Activated CD4-positive, alpha-beta T cell treated with anti-CD3 and anti-CD28 coated beads, Interleukin-10, Interleukin-2, amounts not matched to agents 100 ng/mL and 50 ng/mL, durations not matched to agents 16 hours and 8 hours (primary cell): ENCODE measurements at regions not wholly inside any gene's neighbourhood (a gene's known extent, or its start where the extent isn't known, plus 50 kb on each side); places are given as distances from the start of the nearest gene placed in this dataset.
"Not testable (repeated sequence)": the region's sequence is repeated elsewhere in the genome, so short reads cannot be mapped to it uniquely, and the experiment has no call there.

Experiments
- DNase-seq: peaks from one replicate; pipeline ENCODE4 v3.0.0-alpha.2; 2020

DNA sequence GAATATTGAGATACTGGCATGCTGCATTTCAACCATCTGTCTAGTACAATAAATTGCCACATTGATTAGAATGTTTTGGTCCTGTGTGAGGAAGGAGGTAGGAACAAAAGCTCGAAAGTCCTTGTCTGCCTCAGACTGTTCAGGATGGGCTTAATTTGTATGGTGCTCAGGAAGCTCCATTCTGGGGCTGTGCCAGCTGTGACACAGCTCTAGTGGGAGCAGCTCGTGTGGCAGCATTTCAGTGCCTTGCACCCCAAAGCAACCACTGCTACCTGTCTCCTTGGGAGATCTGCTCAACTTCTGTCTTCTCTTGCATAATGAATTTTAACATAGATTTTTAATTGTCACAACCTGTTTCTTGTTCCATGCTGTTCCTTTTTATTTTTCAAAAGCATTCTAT is 144.4 kb upstream of the THUMPD2 start:
- DNase-seq, result no peak

DNA sequence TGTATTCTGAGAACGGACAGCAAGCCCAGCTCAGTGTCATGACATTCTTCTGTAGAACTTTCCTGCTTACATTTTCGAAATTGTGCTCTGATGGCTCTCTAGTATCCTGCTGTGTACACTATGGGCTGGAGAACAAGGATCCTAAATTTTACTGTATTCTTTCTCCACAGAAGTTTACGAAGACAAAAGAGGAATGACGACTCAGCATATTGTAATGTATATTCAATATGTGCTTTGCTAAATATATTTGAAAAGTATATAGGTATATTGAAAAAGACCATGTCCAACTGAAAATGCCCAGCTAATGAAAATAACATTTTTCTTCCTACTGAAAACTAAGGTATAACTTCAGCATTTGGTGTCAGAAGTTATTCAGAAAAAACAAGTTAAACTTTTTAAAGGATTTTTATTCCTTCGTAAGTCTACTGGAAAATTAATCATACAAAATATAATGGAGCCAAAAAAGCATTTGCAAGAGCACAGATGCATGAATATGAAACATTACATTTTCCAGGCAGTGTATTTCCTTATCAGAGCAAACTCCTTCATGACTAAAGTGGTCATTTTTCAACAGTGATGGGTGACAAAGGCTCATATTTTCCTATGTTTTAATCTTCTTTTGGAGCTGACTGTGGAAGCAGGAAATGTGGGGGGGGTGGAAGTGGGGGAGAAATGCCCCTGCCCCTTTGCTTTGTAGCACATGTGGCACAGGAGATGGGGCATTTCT is 143.8 kb upstream of the THUMPD2 start:
- no peak for DNase-seq

DNA sequence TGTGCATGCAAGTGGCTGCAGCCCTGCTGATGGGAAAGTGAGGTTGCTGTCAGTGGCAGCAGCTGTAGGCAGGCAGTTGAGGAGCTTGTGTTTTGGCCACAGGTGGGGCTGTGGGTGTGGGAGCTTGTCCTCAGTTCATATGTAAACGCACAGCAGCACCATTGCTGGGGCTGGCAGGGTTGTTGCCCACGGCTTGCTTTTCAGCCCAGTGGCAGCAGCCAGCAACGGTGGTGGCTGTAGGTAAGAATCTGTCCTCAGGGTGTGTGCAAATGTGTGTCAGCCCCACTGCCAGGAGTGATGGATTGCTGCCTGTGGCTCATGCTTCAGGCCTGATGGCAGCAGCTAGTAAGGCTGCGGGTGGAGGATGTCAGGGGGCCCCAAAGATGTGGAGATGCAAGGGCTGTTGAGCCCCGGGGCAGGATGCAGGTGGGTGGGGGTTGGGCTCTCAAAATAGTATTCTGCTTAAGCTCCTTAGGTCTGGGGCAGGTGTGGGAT is 141.3 kb upstream of the THUMPD2 start:
- DNase-seq, result peak; percentile 32

DNA sequence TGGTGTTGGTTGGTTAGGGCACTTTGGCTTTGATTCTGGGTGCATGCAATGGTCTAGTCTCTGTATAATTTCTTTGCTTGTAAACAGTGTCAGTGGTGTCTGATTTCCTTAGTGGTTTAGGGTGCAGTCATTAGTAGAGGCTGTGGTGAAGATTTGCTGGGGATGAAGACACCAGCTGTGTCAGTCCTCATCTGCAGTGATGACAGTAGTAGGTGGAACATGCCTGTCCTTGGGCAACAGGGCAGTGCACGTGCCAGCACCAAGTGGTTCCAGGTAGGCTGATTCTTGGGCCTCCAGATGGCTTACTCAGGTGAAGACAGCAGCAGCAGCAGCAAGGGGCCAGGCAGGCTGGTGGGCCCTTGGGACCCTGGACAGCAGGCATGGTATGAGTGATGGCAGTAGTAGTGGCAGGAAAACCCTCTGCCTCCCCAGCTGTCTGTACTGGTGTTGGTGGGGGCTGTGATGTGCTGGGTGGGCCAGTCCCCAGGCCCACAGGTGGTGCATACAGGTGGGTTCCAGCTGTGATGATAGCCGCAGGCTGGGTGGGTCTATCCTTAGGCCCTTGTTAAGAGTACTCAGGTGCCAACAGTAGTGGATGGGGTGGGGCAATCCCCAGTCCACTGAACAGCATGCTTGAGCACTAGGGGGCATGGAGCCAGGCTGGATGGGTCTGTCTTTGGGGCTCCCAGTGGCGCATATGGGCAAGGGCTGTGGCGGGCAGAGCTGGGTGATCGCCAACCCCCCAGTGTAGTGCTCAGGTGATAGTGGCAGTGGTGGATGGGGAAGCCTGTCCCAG is 140.7 kb upstream of the THUMPD2 start:
- peak; percentile 68 for DNase-seq

DNA sequence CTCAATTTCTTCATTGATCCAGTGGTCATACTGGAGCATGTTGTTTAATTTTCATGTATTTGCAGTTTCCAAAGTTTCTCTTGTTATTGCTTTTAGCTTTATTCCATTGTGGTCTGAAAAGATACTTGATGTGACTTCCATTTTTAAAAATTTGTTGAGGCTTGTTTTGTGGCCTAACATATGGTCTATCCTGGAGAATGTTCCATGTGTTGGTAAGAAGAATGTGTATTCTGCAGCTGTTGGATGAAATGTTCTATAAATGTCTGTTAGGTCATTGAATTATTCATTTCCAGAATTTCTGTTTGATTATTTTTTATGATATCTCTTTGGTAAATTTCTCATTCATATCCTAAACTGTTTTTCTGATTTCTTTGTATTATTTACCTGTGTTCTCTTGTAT is 139.8 kb upstream of the THUMPD2 start:
- no peak for DNase-seq

DNA sequence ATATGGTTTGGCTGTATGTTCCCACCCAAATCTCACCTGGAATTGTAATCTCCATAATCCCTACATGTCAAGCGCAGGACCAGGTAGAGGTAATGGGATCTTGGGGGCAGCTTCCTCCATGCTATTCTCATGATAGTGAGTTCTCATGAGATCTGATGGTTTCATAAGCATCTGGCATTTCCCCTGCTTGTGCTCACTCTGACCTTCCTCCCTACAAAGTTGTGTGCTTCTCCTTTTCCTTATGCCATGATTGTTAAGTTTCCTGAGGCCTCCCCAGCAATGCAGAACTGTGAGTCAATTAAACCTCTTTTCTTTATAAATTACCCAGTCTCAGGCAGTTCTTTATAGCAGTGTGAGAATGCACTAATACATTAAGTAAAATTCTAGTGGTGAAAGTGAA is 138.3 kb upstream of the THUMPD2 start:
- not testable (repeated sequence) for DNase-seq

DNA sequence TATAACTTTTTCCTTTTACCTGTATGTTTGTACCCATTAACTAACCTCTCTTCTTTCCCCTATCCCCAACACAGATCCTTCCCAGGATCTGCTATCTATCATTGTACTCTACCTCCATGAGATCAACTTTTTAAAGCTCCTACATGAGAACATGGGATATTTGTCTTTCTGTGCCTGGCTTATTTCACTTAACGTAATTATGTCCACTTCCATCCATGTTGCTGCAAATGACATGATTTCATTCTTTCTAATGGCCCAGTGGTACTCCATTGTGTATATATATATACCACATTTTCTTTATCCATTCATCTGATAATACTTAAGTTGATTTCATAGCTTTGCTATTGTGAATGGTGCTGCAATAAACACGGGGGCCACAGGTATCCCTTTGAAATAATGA is 135.9 kb upstream of the THUMPD2 start:
- no peak for DNase-seq

DNA sequence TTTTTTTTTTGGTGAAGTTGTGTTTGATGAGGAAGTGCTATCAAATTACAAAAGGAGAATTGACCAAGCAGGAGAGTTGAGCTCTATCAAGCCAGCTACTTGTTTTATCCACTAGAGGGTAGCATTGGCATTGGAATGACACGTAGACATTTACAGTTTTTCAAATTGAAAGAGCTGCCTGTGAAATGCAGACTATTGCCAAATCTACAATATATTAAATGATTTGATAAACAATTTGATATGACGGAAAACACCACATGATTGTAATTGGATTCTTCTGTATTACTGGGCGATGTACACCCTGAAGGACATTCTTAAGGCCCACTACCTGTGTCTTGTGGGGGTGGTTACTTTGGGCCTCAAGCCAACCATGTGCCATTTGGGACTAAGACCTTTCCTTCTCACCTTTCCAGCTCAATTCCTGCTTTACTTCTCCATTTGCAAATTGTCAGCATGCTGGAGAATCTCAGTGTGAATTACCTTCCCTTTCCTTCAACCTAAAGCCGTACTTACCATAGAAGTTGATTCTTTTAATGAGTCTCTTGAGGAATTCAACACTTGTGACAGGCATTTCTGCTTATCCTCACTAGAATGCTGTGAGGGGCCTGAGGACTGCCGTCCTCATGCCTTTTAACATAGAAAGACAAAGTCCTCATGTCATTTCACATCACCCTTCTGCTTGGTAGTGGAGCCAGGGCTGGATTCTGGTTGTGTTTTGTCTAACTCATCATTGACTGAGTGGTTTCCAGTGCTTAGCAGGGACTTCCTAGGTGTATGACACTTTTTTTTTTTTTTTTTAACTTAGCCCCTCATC is 134.8 kb upstream of the THUMPD2 start:
- DNase-seq, result peak; percentile 65

DNA sequence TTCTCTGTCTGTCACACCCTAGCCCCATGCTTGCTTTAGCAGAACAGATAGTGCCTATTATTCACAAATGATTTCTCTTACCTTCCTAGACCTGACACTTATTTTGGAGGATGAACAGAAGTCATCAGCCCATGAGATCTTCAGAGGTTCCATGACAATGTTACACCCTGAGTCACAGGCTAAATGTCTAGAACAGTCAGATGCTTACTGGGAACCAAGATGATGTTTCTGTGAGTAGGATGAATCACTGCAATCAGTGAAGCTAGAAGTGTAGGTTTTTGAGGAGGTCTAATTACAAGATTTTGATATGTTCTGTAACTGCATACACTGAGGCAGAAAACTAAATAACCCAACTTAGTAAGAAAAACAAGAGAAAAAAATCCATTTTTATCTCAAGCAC is 123.0 kb upstream of the THUMPD2 start:
- no peak for DNase-seq

DNA sequence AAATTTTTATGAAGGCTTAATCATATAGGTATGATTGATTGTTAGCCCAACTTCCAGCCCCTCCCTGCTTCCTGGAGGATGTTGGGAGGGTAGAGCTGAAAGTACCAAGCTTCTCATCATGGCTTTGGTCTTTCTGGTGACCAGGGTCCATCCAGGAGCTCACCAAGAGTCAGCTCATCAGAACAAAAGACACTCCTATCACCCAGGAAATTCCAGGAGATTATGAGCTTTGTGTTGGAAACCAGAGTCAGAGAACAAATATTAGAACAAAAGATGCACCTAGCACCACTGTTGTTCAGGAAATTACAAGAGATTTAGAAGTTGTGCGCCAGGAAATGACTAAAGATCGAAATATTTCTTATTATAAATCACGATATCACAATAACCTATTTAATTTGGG is 119.9 kb upstream of the THUMPD2 start:
- DNase-seq, result no peak

DNA sequence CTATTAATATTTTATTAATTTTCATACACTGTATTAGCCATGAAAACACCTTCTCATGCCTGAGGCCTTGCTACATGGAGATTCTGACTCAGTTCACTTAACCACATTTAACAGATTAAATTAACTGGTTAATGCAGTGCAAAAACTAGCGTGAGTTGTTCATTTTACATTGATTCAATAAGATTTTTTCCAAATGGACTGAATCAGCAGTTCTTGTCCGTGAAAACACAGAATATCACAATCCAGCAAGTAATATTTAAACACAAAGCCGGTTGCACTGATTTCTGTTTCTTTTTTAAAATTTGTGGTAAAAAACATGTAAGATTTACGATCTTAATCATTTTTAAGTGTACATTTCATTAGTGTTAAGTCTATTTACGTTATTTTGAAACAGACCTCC is 118.2 kb upstream of the THUMPD2 start:
- DNase-seq, result no peak

DNA sequence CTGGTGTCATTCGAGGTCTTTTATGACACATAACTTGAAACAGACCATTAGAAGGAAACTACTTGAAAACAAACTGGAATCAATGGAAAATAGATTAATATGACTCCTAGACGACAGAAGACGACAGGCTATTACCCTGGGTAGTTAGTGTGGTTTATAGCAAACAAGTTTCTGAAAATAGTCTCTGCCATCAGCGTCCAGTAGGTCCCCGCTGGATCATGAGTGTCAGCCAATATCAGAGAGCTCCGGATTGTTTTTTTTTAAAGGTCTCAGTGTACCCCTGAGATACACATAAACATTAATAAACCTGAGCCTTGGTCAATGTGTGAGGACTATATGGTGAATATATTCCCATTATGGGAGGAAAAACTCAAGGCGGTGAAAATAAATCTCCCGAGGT is 115.0 kb upstream of the THUMPD2 start:
- DNase-seq, result no peak

DNA sequence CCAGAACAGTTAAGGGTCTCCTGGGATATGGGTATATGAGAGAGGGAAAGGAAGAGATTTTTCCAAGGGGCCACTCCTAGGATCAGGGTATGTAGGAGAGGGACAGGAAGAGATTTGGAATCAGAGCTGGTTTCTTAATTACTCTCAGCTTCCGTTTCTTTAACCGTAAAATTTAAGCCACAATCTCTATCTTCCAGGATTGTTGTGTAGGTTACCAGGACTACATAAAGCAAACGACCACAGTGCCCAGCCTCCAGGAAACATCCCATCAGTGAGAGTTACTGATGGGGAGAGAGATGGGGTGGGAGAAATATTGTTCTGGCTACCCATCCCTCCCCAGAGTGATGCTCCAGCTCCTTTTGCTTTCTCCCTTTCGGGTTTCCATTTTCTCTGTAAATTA is 114.6 kb upstream of the THUMPD2 start:
- no peak for DNase-seq

DNA sequence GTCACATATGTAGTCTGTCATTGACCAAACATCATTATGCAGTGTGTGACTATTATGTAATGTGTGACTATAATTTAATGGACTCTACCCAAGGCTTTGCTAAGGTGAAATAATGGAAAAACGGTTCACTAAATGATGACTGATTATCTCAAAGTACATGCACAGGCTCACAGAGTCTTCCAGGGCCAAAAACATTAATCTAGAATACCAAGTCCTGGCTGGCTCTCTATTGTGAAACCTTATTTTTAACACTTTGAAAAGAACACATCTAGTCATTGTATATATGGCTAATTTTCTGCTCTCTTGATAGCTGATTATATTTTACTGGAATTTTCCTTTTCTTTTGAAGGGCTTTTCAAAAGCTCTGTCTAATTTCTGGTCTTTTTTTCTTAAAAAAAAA is 102.9 kb upstream of the THUMPD2 start:
- no peak for DNase-seq

DNA sequence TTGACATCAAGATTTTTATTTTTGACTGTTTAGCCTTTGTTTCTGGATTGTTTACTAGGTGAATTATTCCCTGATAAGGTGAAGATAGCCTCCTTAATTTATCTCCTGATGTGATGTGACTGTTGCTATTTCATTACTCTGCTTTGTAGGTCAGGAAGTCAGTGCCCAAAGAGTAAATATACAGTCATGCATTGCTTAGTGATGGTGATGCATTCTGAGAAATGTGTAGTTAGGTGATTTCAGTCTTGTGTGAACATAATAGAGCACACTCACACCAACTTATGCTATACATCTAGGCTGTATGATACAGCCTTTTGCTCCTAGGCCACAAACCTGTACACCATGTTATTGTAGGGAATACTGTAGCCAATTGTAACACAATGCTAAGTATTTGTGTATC is 102.4 kb upstream of the THUMPD2 start:
- DNase-seq, result no peak

DNA sequence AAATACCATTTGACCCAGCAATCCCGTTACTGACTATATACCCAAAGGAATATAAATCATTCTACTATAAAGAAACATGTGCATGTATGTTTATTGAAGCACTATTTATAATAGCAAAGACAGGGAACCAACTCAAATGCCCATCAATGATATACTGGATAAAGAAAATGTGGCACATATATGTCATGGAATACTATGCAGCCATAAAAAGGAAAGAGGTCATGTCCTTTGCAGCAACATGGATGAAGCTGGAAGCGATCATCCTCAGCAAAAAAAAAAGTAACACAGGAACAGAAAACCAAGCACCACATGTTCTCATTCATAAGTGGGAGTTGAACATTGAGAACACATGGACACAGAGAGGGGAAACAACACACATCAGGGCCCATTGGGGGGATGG is 99.9 kb upstream of the THUMPD2 start:
- not testable (repeated sequence) for DNase-seq

DNA sequence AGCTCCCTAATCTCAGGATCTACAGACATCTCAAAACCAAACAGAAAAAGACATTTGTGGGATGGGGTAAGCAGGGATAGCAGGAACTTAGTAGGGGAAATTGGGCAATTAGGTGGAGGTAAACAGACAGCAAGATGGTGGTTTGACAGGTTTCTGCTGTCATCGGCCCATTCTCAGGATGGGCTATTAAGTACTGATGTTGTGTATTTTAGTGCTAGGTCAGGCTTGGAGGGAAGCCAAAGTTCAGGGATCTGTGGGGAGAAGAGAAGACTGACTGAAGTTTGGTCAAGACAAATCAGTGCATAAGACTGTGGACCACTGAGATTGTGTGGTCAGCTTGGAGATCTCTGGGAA is 96.8 kb upstream of the THUMPD2 start:
- DNase-seq, result no peak

DNA sequence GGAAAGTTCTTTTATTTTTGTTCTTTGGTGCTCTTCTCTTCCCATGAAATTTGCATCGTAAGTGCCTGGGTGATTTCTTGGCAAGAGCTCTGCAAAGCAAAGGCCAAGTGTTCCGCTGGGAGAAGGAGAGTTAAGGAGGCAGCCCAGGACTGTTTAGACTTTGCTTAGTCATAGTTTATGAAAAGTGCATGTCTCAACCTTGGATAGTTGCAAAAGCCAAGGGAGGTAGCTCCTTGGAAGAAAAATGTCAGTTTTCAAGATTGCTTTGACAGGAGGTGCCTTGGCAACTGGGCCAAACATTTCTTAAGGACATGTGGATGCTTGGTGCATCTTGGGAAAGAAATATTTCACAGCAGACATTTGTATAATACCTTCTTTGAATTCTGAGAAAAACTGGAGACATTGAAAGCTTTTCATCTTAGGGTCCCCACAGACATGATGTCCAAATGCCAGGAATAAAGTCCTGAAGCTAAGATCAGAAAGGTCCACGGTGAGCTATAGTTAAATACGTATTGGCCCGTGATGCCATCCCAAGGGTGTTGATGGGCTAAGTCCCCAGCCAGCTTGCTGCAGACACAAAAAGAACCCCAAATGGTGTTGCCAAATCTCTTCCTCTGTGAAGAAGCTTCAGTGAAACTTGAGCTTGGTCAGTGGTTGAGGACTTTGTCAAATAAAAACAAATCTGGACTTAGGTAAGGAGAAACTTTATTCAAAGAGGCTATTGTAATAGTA is 96.3 kb upstream of the THUMPD2 start:
- no peak for DNase-seq

DNA sequence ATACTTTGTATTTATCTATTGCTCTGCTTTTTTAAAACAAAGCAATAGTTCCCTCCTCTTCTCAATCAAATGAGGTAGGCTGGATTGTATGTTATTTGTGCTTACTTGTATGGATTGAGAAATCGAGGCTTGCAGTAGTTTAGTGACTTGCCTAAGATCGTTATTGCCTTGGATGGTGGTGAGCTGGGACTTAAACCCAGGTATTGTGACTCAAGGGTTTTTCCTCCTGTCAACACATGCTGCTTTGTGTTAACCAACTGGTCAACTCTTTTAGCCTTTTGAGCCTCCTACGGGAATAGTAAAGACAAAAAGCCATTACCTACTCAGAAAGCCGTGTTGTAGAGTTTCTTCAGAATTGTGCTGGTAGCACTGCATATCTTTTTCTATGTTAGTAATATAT is 95.2 kb upstream of the THUMPD2 start:
- DNase-seq, result no peak

DNA sequence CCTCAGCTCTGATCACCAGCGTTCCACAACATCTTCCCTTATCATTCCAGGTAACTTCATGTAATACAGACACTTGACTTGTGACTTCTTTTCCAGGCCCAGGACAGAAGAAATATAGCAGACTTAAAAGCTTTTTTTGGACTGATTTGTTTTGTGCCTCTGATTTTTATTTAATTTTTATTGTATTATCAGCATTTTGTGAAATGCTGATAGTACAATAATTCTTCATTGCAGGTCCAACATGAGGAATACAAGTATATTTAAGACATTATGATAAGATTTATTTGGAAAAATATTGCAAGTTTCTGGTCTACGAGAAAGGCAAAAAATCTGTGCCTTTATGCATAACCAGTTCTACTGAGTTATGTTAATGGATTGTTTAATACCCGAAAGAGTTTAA is 94.5 kb upstream of the THUMPD2 start:
- DNase-seq, result no peak

DNA sequence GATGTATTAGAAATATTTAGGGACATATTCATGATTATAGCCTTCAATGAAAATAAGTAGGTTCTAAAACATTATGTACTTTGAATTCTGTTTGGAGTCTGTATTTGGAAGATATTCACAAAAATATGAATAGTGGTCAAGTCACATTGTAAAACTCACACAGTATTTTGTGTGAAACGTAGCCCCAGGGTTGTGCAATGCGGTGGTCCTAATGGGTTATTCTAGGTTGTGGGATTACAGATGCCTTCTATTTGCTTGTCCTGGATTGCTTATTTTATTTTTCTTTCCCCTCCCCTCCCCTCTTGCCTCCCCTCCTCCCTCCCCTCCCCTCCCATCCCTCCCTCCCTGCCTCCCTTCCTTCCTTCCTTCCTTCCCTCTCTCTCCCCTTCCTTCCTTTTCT is 93.7 kb upstream of the THUMPD2 start:
- DNase-seq, result no peak

DNA sequence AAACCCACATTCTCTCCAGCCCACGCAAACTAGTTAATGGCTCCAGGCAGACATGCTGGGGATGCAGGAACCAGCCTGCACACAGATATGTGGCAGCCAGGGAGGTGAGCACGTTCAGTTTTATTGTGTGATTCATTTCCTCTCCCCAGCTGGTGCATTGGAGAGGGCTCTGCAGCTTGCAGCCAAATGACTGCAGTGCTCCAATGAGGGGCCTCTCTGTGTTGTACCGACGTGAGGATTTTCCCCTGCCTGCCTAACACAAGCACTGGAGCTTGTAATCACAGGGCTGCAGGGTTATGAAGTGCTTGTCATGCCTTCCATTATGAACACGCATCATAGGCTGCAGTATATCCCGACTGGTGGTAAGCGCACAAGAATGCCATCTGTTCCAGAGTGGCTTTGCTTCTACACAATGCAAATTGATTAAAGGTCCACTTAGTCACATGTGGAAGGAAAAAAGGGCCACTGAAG is 92.3 kb upstream of the THUMPD2 start:
- DNase-seq, result no peak

DNA sequence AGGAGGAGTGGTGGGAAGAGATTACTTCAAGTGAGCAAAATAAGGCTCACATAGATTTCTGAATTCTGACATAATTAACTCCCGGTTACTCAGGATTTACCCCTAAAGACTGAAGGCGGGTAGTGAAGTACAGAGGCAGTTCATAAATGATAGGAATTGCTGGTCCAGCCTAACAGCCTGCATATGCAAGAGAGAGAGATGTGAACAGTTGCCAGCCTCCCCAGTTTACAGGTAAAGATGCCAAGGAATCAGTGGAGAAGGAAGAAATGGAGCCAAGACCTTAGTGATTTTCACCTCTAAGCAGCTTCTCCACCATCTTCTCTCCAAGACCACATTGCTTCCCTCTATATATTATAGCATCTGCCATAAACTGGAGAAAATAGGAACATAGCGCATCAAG is 91.8 kb upstream of the THUMPD2 start:
- no peak for DNase-seq
